ENCODE measurements at regions not wholly inside any gene's neighbourhood (a gene's known extent, or its start where the extent isn't known, plus 50 kb on each side); places are given as distances from the start of the nearest gene placed in this dataset.
"Not testable (repeated sequence)": the region's sequence is repeated elsewhere in the genome, so short reads cannot be mapped to it uniquely, and the experiment has no call there.

DNA sequence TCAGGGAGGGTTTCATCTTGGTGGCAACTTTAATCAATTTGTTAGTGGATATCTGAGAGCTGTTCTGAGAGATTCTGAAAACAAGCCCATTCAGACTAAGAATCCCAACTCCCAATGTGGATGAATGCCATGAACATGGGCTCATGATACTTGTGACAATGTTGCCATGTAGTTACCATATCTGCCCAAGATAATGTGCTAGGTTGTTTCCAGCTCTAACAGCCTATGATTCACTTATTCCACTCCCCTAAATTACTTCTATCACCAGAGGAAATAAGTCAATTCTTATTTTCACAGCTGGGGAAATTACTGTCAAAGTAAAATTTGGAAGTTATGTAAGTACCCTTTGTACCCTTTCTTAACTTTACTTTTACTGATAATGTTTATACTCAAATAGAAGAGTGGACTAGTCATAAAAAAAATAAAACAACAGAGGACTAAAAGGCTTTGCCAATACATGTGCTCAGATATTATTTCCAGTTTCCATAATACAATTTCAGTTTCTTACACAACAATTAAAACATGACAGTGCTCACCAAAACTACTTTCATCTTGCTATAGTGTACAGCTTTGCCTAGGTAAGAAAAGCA lies 1101.7 kb upstream of the INTU start:
- Mint-ChIP-seq H3K4me1 (ENCODE audit: low read depth) (no peaks in the 10 kb centered on the region), H3K36me3 (ENCODE audit: insufficient read depth) (no peaks in the 10 kb centered on the region), H3K9me3 (peaks cover 4% of the 10 kb centered on the region), H3K4me3 (no peak overlapping the region), H3K27me3 (ENCODE audit: low read depth) (no peaks in the 10 kb centered on the region)
- no peak for ATAC-seq
- no peak for DNase-seq

DNA sequence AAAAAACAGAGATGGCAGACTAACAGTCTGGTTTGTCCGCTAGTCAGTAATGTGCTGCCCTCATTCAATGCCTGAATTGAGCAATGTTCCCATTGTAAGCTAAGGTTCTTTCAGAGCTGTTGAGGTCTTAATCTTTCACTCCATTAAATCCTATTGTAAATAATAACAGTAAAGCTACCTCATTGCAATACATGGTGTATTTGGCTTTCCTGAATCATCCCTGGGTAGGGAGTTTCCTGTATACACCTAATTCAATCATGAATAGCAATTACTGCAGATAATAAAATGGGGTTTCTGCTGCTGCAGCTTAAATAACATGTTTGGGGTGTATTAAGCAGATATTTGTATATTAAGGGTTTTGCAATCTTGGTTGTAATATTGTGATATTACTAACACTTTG lies 1100.2 kb upstream of the INTU start:
- ATAC-seq (no peak), DNase-seq (no peak)
- Mint-ChIP-seq H3K4me1 (ENCODE audit: low read depth) (no peaks in the 10 kb centered on the region), H3K36me3 (ENCODE audit: insufficient read depth) (no peaks in the 10 kb centered on the region), H3K27me3 (ENCODE audit: low read depth) (no peaks in the 10 kb centered on the region), H3K4me3 (no peak overlapping the region), H3K9me3 (no peaks in the 10 kb centered on the region)

DNA sequence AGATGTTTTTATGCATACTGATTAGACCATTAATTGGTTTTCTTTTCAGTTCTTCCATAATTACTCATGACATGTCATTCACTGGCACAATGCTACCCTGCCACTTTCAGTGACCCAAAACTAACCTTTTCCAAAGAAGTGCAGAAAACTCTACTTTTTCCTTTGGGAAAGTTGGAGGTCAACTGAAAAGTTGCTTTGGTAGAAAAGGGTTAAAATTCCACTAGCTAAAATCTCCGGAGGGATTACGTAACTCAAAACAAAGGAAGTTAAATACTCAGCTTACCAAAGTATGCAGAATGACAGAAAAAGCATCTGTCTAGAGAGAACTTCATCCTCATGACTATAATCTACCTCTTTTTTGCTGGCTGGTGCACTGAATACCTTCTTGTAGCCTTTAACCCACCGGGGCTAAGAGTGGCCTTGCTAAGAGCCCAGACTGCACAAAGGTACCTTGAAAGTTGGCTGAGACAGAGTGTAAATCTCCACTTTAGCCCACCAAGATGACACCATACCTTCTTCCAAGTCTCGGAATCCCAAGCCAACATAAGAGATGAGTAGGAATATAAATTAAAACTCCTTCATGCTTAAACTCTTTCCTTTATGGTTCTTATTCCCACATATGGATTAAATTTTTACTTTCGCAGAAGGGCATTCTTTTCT lies 1099.5 kb upstream of the INTU start:
- H3K4me3 Mint-ChIP-seq, result no peak overlapping the region
- H3K4me1 Mint-ChIP-seq (ENCODE audit: low read depth), result no peaks in the 10 kb centered on the region

DNA sequence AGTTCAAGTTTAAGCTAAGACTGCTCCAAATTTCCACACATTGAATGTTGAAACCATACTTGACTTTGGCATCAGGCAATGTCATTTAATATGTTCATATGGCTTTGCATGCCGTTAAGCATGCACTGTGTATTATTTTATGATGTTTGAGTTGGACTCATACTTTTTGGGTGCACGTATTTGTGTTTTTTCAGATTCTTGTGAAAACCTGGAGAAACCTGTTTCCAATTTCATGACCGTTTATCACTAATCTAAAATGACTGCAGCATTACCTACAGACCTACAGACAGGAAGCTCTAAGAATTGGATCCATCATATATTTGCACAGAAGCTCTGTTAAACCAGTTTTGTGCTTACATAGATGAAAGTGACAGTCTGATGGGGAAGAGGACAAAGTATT lies 1093.0 kb upstream of the INTU start:
- DNase-seq, result no peak
- no peak overlapping the region for H3K4me3 Mint-ChIP-seq
- peaks cover 3% of the 10 kb centered on the region for H3K9me3 Mint-ChIP-seq
- ATAC-seq, result no peak
- no peaks in the 10 kb centered on the region for H3K27me3 Mint-ChIP-seq (ENCODE audit: low read depth)
- H3K36me3 Mint-ChIP-seq (ENCODE audit: insufficient read depth), result no peaks in the 10 kb centered on the region
- H3K4me1 Mint-ChIP-seq (ENCODE audit: low read depth), result no peaks in the 10 kb centered on the region

More for the DNA sequence above, 1099.5 kb upstream of the INTU start:
- ATAC-seq (no peak), DNase-seq (no peak)
- no peaks in the 10 kb centered on the region for H3K9me3 Mint-ChIP-seq
- H3K36me3 Mint-ChIP-seq (ENCODE audit: insufficient read depth), result no peaks in the 10 kb centered on the region
- no peaks in the 10 kb centered on the region for H3K27me3 Mint-ChIP-seq (ENCODE audit: low read depth)

DNA sequence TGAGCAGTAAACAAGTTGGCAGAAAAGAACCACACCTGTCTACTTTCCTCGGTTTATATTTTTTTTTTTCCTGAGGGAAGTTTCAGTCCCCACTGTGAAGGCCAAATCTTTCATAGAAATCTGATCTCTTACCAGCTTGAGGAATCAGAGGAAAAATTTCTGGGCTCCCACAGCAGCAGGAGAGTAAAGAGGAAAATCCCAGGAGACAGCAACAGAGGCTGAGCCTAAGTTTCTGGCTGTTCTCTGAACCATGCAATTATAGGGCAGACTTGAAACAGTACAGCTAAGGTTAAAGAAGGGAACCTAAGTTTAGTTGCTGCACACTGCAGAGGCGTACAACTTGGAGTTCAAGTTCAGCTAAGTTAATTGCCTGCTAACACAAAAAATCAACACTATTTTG lies 1090.9 kb upstream of the INTU start:
- Mint-ChIP-seq H3K4me1 (ENCODE audit: low read depth) (no peaks in the 10 kb centered on the region), H3K27me3 (ENCODE audit: low read depth) (no peaks in the 10 kb centered on the region), H3K9me3 (peaks cover 3% of the 10 kb centered on the region), H3K36me3 (ENCODE audit: insufficient read depth) (no peaks in the 10 kb centered on the region), H3K4me3 (no peak overlapping the region)
- ATAC-seq (no peak), DNase-seq (no peak)

DNA sequence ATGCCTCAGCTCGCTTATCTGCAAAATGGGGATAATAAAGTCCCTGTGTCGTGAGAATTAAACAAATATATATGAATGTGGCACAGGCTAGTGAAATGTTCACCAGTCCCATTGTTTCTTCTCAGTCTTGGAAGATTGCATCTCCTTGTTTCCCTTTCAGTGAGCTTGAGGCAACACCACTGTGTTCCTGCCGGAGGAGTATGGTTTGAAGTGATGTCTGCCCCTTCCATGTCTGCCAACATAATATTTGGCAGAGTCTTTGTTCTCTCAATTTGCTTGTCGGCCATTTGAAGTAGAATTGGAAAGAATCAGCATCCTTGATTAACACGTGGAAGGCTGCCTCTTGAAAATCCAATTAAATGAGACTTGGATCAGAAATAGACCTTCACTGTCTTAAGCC lies 1088.5 kb upstream of the INTU start:
- Mint-ChIP-seq H3K36me3 (ENCODE audit: insufficient read depth) (no peaks in the 10 kb centered on the region), H3K9me3 (peaks cover 2% of the 10 kb centered on the region)

DNA sequence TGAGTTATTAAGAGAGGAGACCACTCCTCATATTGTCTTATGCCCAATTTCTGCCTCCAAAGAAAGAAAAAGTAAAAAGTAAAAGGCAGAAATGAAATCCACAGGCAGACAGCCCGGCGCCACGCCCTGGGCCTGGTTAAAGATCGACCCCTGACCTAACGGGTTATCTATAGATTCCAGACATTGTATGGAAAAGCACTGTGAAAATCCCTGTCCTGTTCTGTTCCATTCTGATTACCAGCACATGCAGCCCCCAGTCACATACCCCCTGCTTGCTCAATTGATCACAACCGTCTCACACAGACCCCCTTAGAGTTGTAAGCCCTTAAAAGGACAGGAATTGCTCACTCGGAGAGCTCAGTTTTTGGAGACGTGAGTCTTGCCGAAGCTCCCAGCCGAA lies 1086.6 kb upstream of the INTU start:
- DNase-seq; H3K36me3 Mint-ChIP-seq (ENCODE audit: insufficient read depth); H3K27me3 Mint-ChIP-seq (ENCODE audit: low read depth); H3K4me3 Mint-ChIP-seq; H3K4me1 Mint-ChIP-seq (ENCODE audit: low read depth); H3K9me3 Mint-ChIP-seq; ATAC-seq: not testable (repeated sequence)

More for the DNA sequence above, 1088.5 kb upstream of the INTU start:
- ATAC-seq, result no peak
- no peaks in the 10 kb centered on the region for H3K4me1 Mint-ChIP-seq (ENCODE audit: low read depth)
- no peaks in the 10 kb centered on the region for H3K27me3 Mint-ChIP-seq (ENCODE audit: low read depth)
- DNase-seq, result no peak
- H3K4me3 Mint-ChIP-seq, result no peak overlapping the region

DNA sequence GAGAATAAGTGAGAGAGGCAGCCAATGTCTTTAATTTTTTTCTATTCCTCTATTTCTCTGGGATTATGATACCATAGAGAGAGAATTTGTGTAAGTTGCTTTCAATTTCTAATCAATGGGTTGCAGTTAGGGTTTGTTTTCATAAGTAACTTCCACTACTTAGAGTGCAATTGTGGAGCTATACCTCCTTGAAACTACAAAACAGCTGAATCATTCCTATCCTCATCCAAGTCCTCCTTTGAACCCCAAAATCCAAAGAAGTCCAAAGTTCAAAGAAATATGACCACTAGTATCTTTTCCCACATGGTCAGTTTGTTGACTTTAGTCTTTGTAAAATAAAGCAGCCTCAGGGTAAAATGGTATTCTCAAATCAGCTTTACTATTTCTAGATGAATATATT lies 1085.4 kb upstream of the INTU start:
- Mint-ChIP-seq H3K9me3 (peaks cover 4% of the 10 kb centered on the region), H3K4me3 (no peak overlapping the region), H3K4me1 (ENCODE audit: low read depth) (no peaks in the 10 kb centered on the region), H3K36me3 (ENCODE audit: insufficient read depth) (no peaks in the 10 kb centered on the region), H3K27me3 (ENCODE audit: low read depth) (no peaks in the 10 kb centered on the region)
- DNase-seq (no peak), ATAC-seq (no peak)

DNA sequence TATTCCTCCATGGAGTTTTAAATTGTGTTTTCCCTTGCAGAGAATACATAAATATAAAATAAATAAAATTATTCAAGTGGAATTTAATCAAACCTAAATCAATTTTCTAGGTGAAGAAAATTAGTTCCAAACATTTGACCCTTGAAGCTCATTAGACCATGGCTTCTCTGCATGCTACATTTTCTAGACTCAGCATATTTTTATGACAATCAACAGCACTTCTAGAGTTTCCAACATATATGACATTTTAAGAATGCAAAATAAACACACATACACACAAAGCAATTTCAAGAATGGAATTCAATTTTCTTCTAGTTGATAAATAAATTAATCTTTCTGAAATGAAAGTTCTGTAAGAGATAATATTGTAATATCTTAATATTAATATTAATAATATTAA lies 1083.9 kb upstream of the INTU start:
- Mint-ChIP-seq H3K27me3 (ENCODE audit: low read depth) (no peaks in the 10 kb centered on the region), H3K9me3 (peaks cover 4% of the 10 kb centered on the region), H3K36me3 (ENCODE audit: insufficient read depth) (no peaks in the 10 kb centered on the region), H3K4me1 (ENCODE audit: low read depth) (no peaks in the 10 kb centered on the region), H3K4me3 (no peak overlapping the region)
- ATAC-seq, result no peak
- DNase-seq, result no peak

DNA sequence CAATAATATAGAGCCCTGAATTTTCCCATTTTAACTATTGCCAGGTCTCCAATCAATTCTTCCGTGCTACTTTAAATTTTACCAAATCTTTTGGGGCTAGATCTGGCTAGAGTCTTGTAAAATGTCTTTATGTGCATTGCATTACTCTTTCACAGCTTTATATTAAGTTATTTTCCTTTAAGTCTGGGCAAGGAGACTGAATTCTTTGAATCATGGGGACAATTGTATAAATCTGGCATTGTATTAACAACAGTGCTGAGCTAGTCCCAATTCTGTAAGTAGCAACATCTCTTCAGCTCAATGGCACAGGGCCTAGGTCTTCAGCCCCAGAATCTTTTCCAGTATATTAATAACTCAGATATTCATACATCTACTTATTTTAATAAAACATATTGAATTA lies 1080.4 kb upstream of the INTU start:
- peaks cover 11% of the 10 kb centered on the region for H3K9me3 Mint-ChIP-seq
- no peak for ATAC-seq

DNA sequence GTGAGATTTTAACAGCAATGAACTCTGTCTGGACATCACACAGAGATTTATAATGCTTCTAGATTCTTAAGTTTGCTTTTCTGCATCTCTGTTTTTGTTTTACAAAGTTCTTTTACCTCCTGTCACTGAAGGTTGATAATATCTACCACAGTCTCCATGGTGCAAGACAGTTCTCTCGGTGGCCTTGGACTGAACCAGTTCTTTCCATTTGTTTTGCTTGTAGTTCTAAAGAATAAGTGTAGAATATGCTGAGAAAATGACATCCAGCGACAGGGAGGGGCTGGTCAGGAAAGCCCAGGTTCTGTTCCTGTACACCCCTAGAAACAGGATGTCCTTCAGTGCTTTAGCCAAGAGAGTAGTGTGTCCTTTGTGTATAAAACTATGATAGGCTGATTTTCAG lies 1079.5 kb upstream of the INTU start:
- no peak for ATAC-seq
- Mint-ChIP-seq H3K4me3 (no peak overlapping the region), H3K4me1 (ENCODE audit: low read depth) (no peaks in the 10 kb centered on the region), H3K9me3 (peaks cover 13% of the 10 kb centered on the region), H3K36me3 (ENCODE audit: insufficient read depth) (no peaks in the 10 kb centered on the region), H3K27me3 (ENCODE audit: low read depth) (no peaks in the 10 kb centered on the region)
- no peak for DNase-seq

More for the DNA sequence above, 1080.4 kb upstream of the INTU start:
- no peak for DNase-seq
- no peaks in the 10 kb centered on the region for H3K36me3 Mint-ChIP-seq (ENCODE audit: insufficient read depth)
- H3K4me1 Mint-ChIP-seq (ENCODE audit: low read depth), result no peaks in the 10 kb centered on the region
- no peaks in the 10 kb centered on the region for H3K27me3 Mint-ChIP-seq (ENCODE audit: low read depth)
- H3K4me3 Mint-ChIP-seq, result no peak overlapping the region

DNA sequence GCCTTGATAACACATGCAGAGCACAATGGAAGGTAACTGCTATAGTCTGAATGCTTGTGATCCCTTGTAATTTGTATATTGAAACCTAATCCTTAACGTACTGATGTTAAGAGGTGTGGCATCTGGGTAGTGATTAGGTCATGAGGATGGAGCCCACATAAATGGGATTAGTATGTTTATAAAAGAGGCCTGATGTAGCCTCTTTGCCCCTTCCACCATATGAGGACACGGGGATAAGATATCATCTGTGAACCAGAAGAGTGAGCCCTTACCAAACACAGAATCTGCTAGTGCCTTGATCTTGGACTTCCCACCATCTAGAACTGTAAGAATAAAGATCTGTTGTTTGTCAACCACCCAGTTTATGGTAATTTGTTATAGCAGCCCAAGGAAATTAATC lies 1074.2 kb upstream of the INTU start:
- Mint-ChIP-seq H3K36me3 (ENCODE audit: insufficient read depth) (no peaks in the 10 kb centered on the region), H3K4me3 (no peak overlapping the region), H3K9me3 (peaks cover 15% of the 10 kb centered on the region), H3K27me3 (ENCODE audit: low read depth) (no peaks in the 10 kb centered on the region), H3K4me1 (ENCODE audit: low read depth) (no peaks in the 10 kb centered on the region)
- no peak for DNase-seq
- no peak for ATAC-seq

DNA sequence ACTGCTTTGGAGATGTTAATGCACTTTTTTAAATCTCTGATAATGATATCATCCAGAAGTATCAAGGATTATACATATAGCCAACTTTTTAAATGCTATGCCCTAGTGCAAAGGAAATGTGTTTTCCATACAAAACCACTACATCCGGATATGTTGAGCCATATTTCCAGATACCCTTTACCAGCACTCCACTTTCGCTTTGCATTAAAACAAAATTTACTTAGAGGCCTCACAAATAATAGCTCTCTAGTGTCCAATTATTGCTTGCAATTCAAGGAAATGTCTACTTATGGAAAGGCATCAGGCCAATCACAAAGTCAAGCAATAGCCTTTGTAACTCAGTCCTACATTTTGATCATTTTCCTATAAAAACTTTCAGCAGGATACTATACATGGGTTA lies 1072.8 kb upstream of the INTU start:
- Mint-ChIP-seq H3K9me3 (peaks cover 9% of the 10 kb centered on the region), H3K4me3 (no peak overlapping the region), H3K4me1 (ENCODE audit: low read depth) (no peaks in the 10 kb centered on the region), H3K27me3 (ENCODE audit: low read depth) (no peaks in the 10 kb centered on the region), H3K36me3 (ENCODE audit: insufficient read depth) (no peaks in the 10 kb centered on the region)
- DNase-seq (no peak), ATAC-seq (no peak)

DNA sequence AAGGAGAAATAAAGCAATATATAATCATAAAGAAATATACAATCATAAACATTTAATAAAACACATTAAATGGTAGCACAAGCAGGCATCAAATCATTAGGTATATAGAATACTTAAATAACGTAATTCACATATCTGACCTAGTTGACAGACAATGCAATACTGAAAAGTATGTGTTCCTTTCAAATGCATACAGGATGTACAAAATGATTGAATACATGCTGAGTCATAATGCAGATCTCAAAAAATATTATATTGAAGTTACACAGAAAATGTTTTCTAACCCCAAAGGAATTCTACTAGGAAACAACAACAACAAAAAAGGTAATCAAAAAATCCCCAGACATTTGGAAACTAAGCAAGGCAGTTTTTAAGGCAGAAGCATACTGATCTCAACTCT lies 1072.0 kb upstream of the INTU start:
- Mint-ChIP-seq H3K4me3 (no peak overlapping the region), H3K36me3 (ENCODE audit: insufficient read depth) (no peaks in the 10 kb centered on the region), H3K9me3 (peaks cover 11% of the 10 kb centered on the region), H3K4me1 (ENCODE audit: low read depth) (no peaks in the 10 kb centered on the region), H3K27me3 (ENCODE audit: low read depth) (no peaks in the 10 kb centered on the region)
- no peak for DNase-seq
- no peak for ATAC-seq

DNA sequence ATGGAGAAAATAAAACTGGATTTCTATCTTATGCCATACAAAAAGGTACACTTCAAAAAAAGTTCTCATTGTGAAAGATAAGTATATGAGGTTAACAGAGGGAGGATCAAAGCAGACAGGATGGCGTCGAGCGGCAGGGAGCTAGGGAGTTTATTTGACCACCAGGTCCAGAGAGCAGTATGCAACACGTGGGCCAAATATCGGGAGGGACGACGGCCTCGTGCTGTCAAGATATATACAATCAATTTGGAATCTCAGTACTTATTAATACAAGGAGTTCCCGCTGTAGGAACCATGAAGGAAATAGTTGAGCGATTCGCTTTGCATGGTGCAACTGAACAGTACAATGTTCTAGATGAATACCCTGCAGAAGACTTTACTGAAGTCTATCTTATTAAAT lies 1069.4 kb upstream of the INTU start:
- ATAC-seq, result no peak
- H3K4me1 Mint-ChIP-seq (ENCODE audit: low read depth), result no peaks in the 10 kb centered on the region
- H3K27me3 Mint-ChIP-seq (ENCODE audit: low read depth), result no peaks in the 10 kb centered on the region

More for the DNA sequence above, 1069.4 kb upstream of the INTU start:
- Mint-ChIP-seq H3K4me3 (no peak overlapping the region), H3K36me3 (ENCODE audit: insufficient read depth) (no peaks in the 10 kb centered on the region), H3K9me3 (peaks cover 9% of the 10 kb centered on the region)
- DNase-seq, result no peak
